ENCODE measurements at regions not wholly inside any gene's neighbourhood (a gene's known extent, or its start where the extent isn't known, plus 50 kb on each side); places are given as distances from the start of the nearest gene placed in this dataset.
"Not testable (repeated sequence)": the region's sequence is repeated elsewhere in the genome, so short reads cannot be mapped to it uniquely, and the experiment has no call there.

- Mint-ChIP-seq H3K27me3 (ENCODE audit: unreplicated experiment) (peaks cover 35% of the 10 kb centered on the region), H3K4me3 (ENCODE audit: unreplicated experiment) (no peak overlapping the region), H3K4me1 (ENCODE audit: unreplicated experiment) (no peaks in the 10 kb centered on the region), H3K36me3 (ENCODE audit: unreplicated experiment) (no peaks in the 10 kb centered on the region), H3K27ac (ENCODE audit: unreplicated experiment) (no peak overlapping the region), H3K9me3 (ENCODE audit: unreplicated experiment) (no peaks in the 10 kb centered on the region)
- TF ChIP-seq CTCF (IDR thresholded peaks at IDR 0.05): no peak
- DNase-seq (ENCODE audit: extremely low spot score, unreplicated experiment): no peak
Measured at GRCh38 chr1:229170778-229171505, 100.0 kb upstream of the RAB4A start.

GRCh38 chr1:229171934-229172333 is 99.0 kb upstream of the RAB4A start:
- no peaks in the 10 kb centered on the region for H3K9me3 Mint-ChIP-seq (ENCODE audit: unreplicated experiment)
- no peak for DNase-seq (ENCODE audit: extremely low spot score, unreplicated experiment)
- H3K36me3 Mint-ChIP-seq (ENCODE audit: unreplicated experiment): no peaks in the 10 kb centered on the region
- no peak overlapping the region for H3K4me3 Mint-ChIP-seq (ENCODE audit: unreplicated experiment)
- H3K27ac Mint-ChIP-seq (ENCODE audit: unreplicated experiment): no peak overlapping the region
- peaks cover 31% of the 10 kb centered on the region for H3K27me3 Mint-ChIP-seq (ENCODE audit: unreplicated experiment)
- no peak for TF ChIP-seq CTCF (IDR thresholded peaks at IDR 0.05)
- H3K4me1 Mint-ChIP-seq (ENCODE audit: unreplicated experiment): no peaks in the 10 kb centered on the region

- DNase-seq (ENCODE audit: extremely low spot score, unreplicated experiment); H3K36me3 Mint-ChIP-seq (ENCODE audit: unreplicated experiment); H3K27ac Mint-ChIP-seq (ENCODE audit: unreplicated experiment); H3K4me3 Mint-ChIP-seq (ENCODE audit: unreplicated experiment); H3K4me1 Mint-ChIP-seq (ENCODE audit: unreplicated experiment); H3K9me3 Mint-ChIP-seq (ENCODE audit: unreplicated experiment): not testable (repeated sequence)
- H3K27me3 Mint-ChIP-seq (ENCODE audit: unreplicated experiment): peaks cover 21% of the 10 kb centered on the region
Measured at GRCh38 chr1:229173491-229174476, 97.1 kb upstream of the RAB4A start.

GRCh38 chr1:229175297-229175696 is 95.6 kb upstream of the RAB4A start:
- not testable (repeated sequence) for H3K36me3 Mint-ChIP-seq (ENCODE audit: unreplicated experiment); DNase-seq (ENCODE audit: extremely low spot score, unreplicated experiment); H3K4me3 Mint-ChIP-seq (ENCODE audit: unreplicated experiment); H3K9me3 Mint-ChIP-seq (ENCODE audit: unreplicated experiment); H3K27ac Mint-ChIP-seq (ENCODE audit: unreplicated experiment); H3K4me1 Mint-ChIP-seq (ENCODE audit: unreplicated experiment)
- peaks cover 18% of the 10 kb centered on the region for H3K27me3 Mint-ChIP-seq (ENCODE audit: unreplicated experiment)

GRCh38 chr1:229176457-229176856 is 94.5 kb upstream of the RAB4A start:
- H3K4me3 Mint-ChIP-seq (ENCODE audit: unreplicated experiment); DNase-seq (ENCODE audit: extremely low spot score, unreplicated experiment); H3K9me3 Mint-ChIP-seq (ENCODE audit: unreplicated experiment); H3K4me1 Mint-ChIP-seq (ENCODE audit: unreplicated experiment); H3K27ac Mint-ChIP-seq (ENCODE audit: unreplicated experiment); H3K36me3 Mint-ChIP-seq (ENCODE audit: unreplicated experiment): not testable (repeated sequence)
- peaks cover 16% of the 10 kb centered on the region for H3K27me3 Mint-ChIP-seq (ENCODE audit: unreplicated experiment)

- H3K9me3 Mint-ChIP-seq (ENCODE audit: unreplicated experiment): no peaks in the 10 kb centered on the region
- H3K4me1 Mint-ChIP-seq (ENCODE audit: unreplicated experiment): no peaks in the 10 kb centered on the region
- no peak overlapping the region for H3K27ac Mint-ChIP-seq (ENCODE audit: unreplicated experiment)
- TF ChIP-seq CTCF (IDR thresholded peaks at IDR 0.05): no peak
- no peaks in the 10 kb centered on the region for H3K36me3 Mint-ChIP-seq (ENCODE audit: unreplicated experiment)
- H3K27me3 Mint-ChIP-seq (ENCODE audit: unreplicated experiment): peaks cover 6% of the 10 kb centered on the region
- no peak for DNase-seq (ENCODE audit: extremely low spot score, unreplicated experiment)
- no peak overlapping the region for H3K4me3 Mint-ChIP-seq (ENCODE audit: unreplicated experiment)
Measured at GRCh38 chr1:229180161-229180560, 90.8 kb upstream of the RAB4A start.

All from osteocyte (in vitro differentiated cells).